ENCODE measurements at regions not wholly inside any gene's neighbourhood (a gene's known extent, or its start where the extent isn't known, plus 50 kb on each side); places are given as distances from the start of the nearest gene placed in this dataset.
A peak's percentile ranks its signal among the peaks of the same experiment; 100 is the strongest.

DNA sequence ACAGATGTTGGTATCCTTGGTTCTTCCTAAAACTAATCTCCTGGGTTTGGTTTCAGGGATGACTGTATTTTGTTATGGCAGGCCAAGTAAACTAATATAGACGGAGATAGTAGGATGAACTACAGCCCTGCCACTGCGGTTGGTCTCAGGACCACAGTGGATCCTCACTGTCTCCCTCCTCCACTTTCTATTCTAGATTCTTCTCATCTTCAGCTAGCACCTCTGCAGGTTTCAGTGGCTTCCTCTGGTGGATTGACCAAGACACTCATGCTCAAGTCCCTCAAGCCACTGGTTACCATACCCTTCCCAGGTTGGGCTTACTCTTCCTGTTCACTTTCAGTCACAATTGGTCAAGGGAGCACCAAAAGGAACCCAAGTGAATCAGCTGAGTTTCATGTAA is 71.1 kb upstream of the CLDN18 start:
- no peak overlapping the region for H3K4me3 ChIP-seq
- no peak for FAIRE-seq
- H3K27me3 ChIP-seq = no peaks in the 10 kb centered on the region
- intact Hi-C loops (cut with DNase I) = no loop called here
- no peaks in the 10 kb centered on the region for H3K9me3 ChIP-seq
- DNase-seq = no peak
- H3K36me3 ChIP-seq = no peaks in the 10 kb centered on the region
- WGBS, 2 donors = 69 to 82% methylated on average over 2 of the region's 2 CpGs
- no peaks in the 10 kb centered on the region for H3K4me1 ChIP-seq
- no peak for TF ChIP-seq CTCF (IDR thresholded peaks at IDR 0.05)
- H3K27ac ChIP-seq = no peak overlapping the region
- no peak for ATAC-seq

DNA sequence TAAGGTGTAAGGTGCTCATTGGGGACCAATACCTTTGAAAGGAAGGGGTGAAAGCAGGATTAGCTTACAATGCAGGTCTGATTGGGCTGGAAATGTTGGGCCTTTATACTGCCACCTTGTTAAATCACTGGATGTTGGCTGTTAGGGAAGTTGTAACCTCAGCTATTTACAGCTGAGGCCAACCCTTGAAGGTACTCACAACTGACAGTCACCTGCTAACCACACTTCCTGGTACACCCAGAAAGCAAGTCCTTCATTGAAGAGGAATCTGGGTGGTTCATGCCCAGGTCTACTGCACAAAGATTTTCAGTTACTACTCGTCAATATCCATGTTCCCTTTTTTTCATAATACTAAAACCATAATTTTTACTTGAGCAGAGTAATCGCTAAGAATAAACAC is 65.4 kb upstream of the CLDN18 start:
- H3K27ac ChIP-seq = no peak overlapping the region
- no peak for TF ChIP-seq CTCF (IDR thresholded peaks at IDR 0.05)
- 66 to 70% methylated on average over 2 of the region's 2 CpGs for WGBS, 2 donors
- H3K36me3 ChIP-seq = no peaks in the 10 kb centered on the region
- H3K27me3 ChIP-seq = no peaks in the 10 kb centered on the region
- ATAC-seq (no peak), DNase-seq (no peak), FAIRE-seq (no peak)
- H3K4me3 ChIP-seq = no peak overlapping the region
- H3K9me3 ChIP-seq = no peaks in the 10 kb centered on the region
- H3K4me1 ChIP-seq = no peaks in the 10 kb centered on the region
- intact Hi-C loops (cut with DNase I) = no loop called here

DNA sequence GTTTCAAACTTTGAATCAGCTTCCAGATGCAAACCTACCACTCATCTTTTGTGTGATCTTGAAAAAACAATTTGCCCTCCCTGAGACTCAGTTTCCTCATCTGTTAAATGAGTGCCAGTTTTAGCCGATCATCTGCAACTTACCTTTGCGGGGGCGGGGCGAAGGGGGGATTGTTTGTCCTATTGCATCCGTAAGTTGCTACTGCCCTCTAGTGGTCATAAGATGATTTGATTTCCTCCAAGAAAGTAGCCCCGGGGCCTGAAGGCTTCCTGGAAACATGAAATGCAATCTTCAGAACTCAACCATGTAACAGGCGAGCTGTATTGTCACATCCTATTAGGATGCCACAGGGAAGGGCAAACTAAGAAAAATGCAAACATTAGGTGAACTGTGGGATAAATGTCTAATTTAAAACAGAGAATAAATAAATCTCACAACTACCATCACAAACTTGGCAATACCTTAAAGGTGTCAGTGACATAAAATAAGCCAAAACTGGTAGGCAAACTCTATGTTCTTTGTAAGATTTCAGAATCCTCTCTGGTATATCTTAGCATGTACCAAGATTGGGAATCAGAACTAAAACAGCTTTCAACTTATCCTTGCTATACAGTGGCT is 63.5 kb upstream of the CLDN18 start:
- Histone ChIP-seq H3K36me3 (no peaks in the 10 kb centered on the region), H3K9me3 (no peaks in the 10 kb centered on the region), H3K27ac (no peak overlapping the region), H3K4me3 (no peak overlapping the region), H3K27me3 (no peaks in the 10 kb centered on the region), H3K4me1 (no peaks in the 10 kb centered on the region)
- DNase-seq (peak in 5 of 6 donors; percentile 11 to 61 (median 33)), ATAC-seq (peak; percentile 66 to 79 (median 75)), FAIRE-seq (no peak)
- intact Hi-C loops (cut with DNase I) = no loop called here
- TF ChIP-seq CTCF (IDR thresholded peaks at IDR 0.05) = peak in 3 of 4 donors; percentile 30 to 64 (median 60)
- 3 to 5% methylated on average over 7 of the region's 7 CpGs for WGBS, 2 donors

DNA sequence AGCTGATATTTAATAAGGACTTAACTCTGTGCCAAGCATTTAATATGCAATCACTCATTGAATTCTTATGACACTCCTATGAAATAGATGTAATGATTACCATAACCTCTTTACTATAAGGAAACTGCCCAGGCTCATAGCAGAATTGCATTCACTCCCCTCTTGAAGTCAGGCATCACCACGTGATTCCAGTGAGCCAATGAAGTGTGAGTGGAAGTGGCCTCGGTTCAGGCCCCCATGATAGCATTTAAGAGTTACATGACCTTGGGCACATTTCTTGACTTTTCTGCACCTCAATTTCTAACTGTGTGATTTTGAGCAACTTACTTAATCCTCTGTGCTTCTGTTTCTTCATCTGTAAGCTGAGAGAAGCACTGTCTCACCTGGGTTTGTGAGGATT is 62.8 kb upstream of the CLDN18 start:
- intact Hi-C loops (cut with DNase I) = no loop called here
- Histone ChIP-seq H3K36me3 (no peaks in the 10 kb centered on the region), H3K4me1 (no peaks in the 10 kb centered on the region), H3K9me3 (no peaks in the 10 kb centered on the region), H3K27me3 (no peaks in the 10 kb centered on the region), H3K27ac (no peak overlapping the region), H3K4me3 (no peak overlapping the region)
- no peak for ATAC-seq
- DNase-seq = no peak
- no peak for FAIRE-seq
- WGBS, 2 donors = 52 to 62% methylated on average over 2 of the region's 2 CpGs
- TF ChIP-seq CTCF (IDR thresholded peaks at IDR 0.05) = no peak

DNA sequence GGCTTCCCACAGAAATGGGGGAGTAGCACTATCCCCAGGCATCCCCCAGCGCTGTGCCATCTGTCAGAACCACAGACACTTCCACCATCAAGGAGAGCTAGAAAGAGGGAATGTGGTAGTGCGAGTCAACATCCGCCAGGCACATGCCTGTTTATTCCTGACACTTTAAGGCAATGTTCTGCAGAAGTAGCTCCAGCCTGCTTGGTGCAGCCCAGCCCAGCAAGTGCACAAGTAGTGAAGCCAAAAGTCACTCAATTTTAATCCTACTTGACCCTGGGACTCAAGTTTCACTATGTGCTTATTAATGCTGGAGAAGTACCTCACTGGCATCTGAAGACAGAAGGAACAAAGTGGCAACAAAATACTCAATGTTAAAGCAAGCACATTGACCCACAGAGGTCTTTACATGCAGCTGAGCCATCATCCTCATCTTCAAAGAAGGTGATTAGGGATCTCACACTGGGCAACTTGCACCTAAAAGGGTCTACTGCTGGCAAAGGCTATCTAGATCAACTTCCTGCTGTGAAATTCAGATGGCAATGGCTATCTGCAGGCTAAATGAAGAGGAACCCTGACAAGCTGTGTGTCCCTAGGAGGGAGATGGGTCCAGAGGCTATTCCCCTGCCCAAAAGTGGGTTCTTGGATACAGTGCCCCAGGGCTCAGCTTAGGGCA is 61.4 kb upstream of the CLDN18 start:
- Histone ChIP-seq H3K4me3 (no peak overlapping the region), H3K4me1 (no peaks in the 10 kb centered on the region), H3K9me3 (no peaks in the 10 kb centered on the region), H3K27ac (no peak overlapping the region), H3K36me3 (no peaks in the 10 kb centered on the region), H3K27me3 (no peaks in the 10 kb centered on the region)
- TF ChIP-seq CTCF (IDR thresholded peaks at IDR 0.05) = no peak
- no peak for FAIRE-seq
- 46 to 54% methylated on average over 3 of the region's 3 CpGs for WGBS, 2 donors
- no peak for ATAC-seq
- DNase-seq = no peak
- intact Hi-C loops (cut with DNase I) = no loop called here

All from pancreas (tissue), 10 donors.